GM12872 (cell line): ENCODE measurements at regions not wholly inside any gene's neighbourhood (a gene's known extent, or its start where the extent isn't known, plus 50 kb on each side); places are given as distances from the start of the nearest gene placed in this dataset.

Experiments
- TF ChIP-seq, protein P1 (sequence below): IDR thresholded peaks from 3 replicates; pipeline ENCODE4 v1.5.1; 2011; ENCODE audit warnings: low read depth, mild to moderate bottlenecking, low read length, moderate library complexity; ENCODE audit not compliant: insufficient read depth

- TF ChIP-seq, protein P1, sequence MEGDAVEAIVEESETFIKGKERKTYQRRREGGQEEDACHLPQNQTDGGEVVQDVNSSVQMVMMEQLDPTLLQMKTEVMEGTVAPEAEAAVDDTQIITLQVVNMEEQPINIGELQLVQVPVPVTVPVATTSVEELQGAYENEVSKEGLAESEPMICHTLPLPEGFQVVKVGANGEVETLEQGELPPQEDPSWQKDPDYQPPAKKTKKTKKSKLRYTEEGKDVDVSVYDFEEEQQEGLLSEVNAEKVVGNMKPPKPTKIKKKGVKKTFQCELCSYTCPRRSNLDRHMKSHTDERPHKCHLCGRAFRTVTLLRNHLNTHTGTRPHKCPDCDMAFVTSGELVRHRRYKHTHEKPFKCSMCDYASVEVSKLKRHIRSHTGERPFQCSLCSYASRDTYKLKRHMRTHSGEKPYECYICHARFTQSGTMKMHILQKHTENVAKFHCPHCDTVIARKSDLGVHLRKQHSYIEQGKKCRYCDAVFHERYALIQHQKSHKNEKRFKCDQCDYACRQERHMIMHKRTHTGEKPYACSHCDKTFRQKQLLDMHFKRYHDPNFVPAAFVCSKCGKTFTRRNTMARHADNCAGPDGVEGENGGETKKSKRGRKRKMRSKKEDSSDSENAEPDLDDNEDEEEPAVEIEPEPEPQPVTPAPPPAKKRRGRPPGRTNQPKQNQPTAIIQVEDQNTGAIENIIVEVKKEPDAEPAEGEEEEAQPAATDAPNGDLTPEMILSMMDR: no peak
Measured at GRCh38 chr13:82214341-82214740, 1667.9 kb downstream of the SLITRK1 start.

DNA sequence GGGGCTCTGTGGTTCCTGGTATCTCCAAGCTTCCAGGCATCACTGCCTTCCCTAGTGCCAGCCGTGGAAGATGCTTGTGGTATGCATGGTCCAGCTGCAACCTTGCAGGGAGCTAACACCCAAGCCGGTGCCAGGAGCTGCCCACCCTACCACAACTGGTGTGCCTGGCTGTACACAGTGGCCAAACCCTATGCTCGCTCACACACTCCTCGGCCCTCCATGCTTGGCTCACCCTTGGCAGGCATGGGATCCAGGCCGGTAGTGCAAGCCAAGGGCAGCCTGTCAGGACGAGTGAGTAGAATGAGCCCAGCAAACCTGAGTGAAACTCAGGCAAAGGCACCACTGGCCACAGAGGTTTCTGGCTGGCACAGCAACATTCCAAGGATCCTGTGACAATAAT is 1676.0 kb downstream of the SLITRK1 start:
- TF ChIP-seq, protein P1: no peak

GRCh38 chr13:82202398-82202797 is 1679.9 kb downstream of the SLITRK1 start:
- TF ChIP-seq, protein P1: no peak

GRCh38 chr13:82196087-82196486 is 1686.2 kb downstream of the SLITRK1 start:
- TF ChIP-seq, protein P1: no peak

DNA sequence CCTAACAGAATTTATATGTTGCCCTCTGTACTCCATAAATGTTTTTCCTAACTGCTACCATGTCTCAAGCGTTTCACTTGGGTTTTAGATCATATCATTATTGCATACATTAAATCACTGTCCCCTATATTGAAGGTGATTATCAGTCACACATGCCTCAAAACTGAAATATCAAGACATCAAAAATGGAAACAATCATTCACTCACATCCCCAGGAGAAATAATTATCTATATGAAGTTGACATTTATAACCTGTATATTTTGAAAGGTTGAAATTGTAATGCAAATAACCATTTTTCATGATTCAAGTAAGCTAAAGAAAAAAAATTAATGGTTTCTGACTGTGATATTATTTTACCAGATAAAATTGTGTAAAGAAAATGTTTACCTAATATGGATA is 1695.0 kb downstream of the SLITRK1 start:
- TF ChIP-seq, protein P1: no peak

DNA sequence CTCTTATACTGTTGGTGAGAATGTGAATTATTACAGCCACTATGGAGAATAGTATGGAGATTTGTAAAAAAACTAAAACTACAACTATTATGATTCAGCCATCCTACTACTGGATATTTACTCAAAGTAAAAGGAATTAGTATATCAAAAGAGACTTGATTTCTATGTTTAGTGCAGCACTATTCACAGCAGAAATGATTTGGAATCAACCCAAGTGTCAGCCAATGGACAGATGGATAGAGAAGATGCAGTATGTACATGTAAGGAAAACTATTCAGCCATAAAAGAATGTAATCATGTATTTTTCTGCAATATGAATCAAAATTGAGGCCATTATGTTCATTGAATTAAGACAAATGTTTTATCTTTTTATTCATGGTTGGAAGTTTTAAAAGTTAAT is 1705.5 kb downstream of the SLITRK1 start:
- TF ChIP-seq, protein P1: no peak

DNA sequence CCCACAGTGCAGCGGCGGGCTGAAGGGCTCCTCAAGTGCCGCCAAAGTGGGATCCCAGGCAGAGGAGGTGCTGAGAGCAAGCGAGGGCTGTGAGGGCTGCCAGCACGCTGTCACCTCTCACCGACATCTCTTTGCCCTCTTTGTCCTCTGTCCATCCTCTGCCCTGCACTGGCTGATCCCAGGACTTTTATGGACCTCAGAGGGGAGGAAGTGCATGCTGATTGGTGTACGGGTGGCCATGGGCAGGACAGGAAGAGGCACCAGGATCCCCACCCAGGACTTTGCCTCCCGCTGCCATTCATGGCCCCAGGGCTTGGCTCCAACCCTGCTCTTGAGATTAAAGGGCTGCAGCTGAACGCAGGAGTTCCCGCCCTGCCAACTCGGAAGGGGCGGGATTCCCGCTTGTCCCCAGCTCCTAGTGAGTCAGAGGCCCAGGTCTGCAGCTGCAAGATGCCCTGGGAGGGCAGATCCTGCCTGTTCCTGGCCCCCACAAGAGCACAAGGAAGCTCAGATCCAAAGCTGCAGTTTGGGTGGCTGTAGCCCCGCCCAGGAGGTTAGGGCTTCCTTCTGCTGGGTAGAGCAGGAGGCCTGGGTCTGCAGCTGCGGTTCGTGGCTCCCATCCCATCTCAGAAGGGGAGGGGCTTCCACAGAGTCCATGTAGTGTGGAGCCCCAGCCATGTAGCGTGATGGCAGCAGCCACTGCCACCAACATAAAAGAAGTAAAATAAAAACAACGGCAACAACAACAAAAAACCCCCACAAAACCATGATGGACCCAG is 1716.7 kb downstream of the SLITRK1 start:
- TF ChIP-seq, protein P1: no peak

- TF ChIP-seq, protein P1: no peak
Measured at GRCh38 chr13:82147526-82147925, 1734.7 kb downstream of the SLITRK1 start.
